H54 (cell line): ENCODE measurements at regions not wholly inside any gene's neighbourhood (a gene's known extent, or its start where the extent isn't known, plus 50 kb on each side); places are given as distances from the start of the nearest gene placed in this dataset.

Source experiments
- DNase-seq: peaks from one replicate; pipeline ENCODE4 v3.0.0; 2011; ENCODE audit warnings: low spot score, mixed read lengths; ENCODE audit not compliant: insufficient read length
- FAIRE-seq: peaks from 3 replicates; lab custom pipeline; 2011; peaks lifted over from hg19 to GRCh38; lab: Jason Lieb, UNC
- POLR2A ChIP-seq: IDR thresholded peaks from 2 replicates; pipeline ENCODE4 v1.6.1; 2011; ENCODE audit warnings: low read depth, mild to moderate bottlenecking, low read length

DNA sequence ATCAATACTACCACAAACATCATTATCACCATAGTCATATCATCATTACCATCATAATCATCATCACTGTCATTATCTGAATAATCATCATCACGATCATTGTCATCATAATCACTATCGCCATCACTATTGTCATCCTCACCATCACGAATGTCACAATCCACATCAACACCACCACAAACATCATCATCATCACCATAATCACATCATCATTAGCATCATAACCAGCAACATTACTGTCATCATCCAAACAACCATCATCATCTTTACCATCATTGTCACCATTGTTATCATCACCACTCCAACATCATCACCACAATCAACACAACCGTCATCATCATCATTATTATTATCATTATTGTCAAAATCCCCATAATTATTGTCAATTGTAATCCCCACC is 61.2 kb downstream of the MBD3L1 start:
- no peak for TF ChIP-seq POLR2A
- FAIRE-seq = no peak
- DNase-seq = no peak

DNA sequence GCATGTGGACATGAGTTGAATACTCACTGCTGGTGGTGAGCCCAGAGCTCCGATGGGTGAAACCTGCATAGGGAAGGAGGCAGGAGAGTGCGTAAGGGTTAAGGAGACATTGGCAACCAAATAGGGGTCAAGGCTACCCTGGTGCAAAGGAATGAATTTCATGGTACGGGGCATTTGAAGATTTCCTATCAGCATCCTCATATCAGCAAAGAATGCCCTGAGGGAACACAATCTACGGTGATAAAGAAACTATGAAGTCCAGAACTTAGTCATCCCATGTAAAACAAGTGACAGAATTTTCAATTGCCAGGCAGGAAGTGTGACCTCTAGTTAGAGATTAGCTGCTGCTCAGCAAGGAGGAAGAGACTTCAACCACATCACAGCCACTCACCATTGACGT is 64.9 kb downstream of the MBD3L1 start:
- no peak for FAIRE-seq
- no peak for DNase-seq
- TF ChIP-seq POLR2A = no peak

DNA sequence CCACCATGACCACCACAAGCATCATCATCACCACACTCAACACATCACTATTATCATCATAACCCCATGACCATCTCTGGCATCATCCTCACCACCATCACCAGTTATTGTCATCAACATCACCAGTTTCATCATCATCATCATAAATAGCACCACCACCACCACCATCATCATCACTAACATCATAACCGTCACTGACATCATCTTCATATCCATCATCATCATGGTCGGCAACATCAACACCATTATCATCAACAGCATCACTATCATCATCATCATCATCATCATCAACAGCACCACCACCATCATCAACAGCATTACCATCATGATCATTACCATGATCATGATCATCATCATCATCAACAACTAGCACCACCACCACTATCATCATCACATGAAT is 67.2 kb downstream of the MBD3L1 start:
- FAIRE-seq (no peak), DNase-seq (no peak)
- TF ChIP-seq POLR2A = no peak

DNA sequence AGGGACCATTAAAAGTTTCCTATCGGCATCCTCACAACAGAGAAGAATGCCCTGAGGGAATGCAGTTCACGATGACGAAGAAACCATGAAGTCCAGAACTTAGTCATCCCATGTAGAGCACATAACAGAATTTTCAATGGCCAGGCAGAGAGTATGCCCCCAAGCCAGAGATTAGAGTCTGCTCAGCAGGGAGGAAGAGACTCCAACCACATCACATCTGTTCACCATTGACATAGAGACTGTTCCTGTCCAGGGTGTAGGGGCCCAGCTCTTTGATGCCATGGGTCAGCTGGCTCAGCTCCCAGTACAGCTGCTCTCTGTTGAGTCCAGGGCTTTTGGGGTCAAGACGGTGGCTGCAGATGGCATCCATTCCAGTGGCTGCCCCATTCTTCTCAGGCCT is 68.2 kb downstream of the MBD3L1 start:
- no peak for FAIRE-seq
- TF ChIP-seq POLR2A = no peak

DNA sequence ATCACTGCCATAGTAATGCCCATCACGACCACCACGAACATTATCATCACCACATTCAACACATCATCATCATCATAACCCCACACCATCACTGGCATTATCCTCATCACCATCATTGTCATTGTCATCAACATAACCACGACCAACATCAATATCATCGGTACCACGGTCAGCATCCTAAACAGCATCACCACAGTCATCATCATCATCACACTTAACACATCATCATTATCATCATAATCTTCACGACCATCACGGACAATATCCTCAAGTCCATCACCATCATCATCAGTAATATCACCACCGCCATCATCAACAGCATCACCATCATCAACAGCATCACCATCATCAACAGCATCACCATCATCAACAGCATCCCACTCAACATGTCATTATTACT is 70.3 kb downstream of the MBD3L1 start:
- FAIRE-seq = no peak

More for the DNA sequence above, 68.2 kb downstream of the MBD3L1 start:
- no peak for DNase-seq

DNA sequence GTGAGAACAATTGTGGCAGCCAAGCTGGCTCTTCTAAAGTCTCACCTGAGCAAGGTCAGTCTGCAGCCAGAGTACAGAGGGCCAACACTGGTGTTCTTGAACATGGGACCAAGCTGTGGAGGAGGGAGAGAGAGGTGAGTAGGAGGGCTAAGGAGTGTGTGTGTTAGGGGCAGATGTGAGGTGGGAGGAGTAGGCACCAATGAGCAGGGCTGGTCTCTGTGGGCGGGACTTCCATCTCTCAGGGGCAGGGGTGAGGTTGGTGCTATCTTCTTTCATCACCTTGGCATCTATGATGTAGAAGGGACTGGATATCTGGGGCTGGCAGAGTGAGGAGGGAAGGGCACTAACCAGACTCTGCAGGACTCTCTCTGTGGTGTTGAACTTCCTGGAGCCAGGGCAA is 72.4 kb downstream of the MBD3L1 start:
- TF ChIP-seq POLR2A = no peak
- FAIRE-seq = no peak

More for the DNA sequence above, 70.3 kb downstream of the MBD3L1 start:
- no peak for DNase-seq
- no peak for TF ChIP-seq POLR2A

DNA sequence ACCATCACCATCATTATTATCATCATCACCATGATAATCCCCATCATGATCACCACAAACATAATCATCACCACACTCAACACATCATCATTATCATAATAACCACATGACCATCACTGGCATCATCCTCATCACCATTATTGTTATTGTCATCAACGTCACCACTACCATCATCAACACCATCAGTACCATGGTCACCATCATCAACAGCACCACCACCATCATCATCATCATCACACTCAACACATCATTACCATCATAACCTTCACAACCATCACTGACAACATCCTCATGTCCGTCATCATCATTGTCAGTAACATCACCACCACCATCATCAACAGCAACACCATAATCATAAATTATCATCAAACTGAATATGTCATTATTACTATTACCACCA is 73.2 kb downstream of the MBD3L1 start:
- DNase-seq = no peak
- TF ChIP-seq POLR2A = no peak
- FAIRE-seq = no peak

More for the DNA sequence above, 72.4 kb downstream of the MBD3L1 start:
- DNase-seq = no peak

DNA sequence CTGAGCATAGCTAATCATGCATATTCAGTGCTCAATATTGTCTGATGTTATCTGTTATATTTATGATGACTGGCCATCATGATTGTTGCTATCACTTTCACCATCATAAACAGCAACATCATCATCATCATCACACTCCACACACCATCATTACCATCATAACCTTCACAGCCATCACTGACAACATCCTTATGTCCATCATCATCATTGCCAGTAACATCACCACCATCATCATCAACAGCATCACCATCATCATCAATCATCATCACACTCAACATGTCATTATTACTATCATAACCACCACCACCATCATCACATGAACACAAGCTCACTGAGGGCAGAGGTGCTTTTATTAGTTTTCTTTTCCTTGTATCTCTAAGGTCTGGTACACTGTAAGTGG is 75.9 kb downstream of the MBD3L1 start:
- no peak for TF ChIP-seq POLR2A
- DNase-seq = no peak
- no peak for FAIRE-seq

DNA sequence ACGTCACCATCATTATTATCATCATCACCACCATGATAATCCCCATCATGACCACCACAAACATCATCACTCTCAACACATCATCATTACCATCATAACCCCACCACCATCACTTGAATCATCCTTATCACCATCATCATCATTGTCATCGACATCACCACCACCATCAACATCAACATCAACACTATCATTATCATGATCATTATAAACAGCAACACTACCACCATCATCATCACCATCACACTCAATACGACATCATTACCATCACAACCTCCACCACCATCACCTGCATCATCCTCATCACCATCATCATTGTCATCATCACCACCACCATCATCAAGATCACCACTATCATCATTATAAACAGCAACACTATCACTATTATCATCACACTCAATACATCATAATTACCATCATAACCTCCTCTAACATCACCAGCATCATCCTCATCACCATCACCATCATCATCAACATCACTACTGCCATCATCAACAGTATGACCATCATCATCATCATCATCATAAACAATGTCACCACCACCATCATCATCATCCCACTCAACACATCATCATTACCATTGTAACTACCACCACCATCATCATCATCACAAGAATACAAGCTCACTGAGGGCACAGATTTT is 78.7 kb downstream of the MBD3L1 start:
- TF ChIP-seq POLR2A = no peak
- FAIRE-seq (no peak), DNase-seq (no peak)

DNA sequence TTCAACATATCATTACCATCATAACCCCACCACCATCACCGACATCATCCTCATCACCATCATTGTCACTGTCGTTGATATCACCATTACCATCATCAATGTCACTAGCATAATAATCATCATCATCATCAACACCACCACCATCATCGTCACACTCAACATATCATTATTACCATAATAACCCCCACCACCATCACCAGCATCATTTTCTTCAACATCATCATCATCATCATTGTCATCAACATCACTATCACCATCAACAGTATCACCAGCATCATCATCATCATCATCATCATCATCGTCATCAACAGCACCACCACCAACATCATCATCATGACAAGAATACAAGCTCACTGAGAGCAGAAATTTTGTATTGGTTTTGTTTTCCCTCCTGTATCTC is 83.8 kb downstream of the MBD3L1 start:
- DNase-seq = no peak
- FAIRE-seq = no peak
- no peak for TF ChIP-seq POLR2A

DNA sequence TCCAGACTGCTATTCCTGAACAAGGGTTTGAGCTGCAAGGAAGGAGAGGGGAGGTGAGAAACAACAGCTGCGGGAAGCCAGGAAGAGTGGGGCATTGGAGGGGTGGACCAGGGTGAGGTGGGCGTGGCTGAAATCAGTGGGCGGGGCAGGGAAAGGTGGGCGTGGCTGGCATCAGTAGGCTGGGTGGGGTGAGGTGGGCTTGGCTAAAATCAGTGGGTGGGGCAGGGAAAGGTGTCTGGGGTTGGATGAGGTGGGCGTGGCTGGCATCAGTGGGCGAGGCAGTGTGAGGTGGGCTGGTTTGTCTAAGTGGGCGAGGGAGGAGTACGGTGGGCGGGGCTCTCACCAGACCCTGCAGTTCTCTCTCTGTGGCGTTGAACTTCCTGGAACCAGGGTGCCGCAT is 87.6 kb downstream of the MUC16 start:
- FAIRE-seq (no peak), DNase-seq (no peak)
- TF ChIP-seq POLR2A = no peak

DNA sequence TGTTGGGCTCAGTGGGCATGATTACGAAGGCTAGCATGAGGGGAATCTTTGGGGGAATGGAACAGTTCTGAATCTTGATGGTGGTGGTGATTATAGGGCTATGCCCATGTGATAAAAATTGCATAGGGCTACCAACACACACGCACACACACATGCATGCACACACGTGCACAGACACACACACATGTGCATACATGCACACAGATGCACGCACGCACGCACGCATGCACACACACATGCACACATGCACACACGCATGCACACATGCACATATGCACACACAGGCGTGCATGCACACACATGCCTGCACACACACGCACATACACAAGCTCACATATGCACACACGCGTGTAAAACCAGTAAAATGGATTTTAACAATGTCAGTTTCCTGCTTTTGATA is 85.9 kb downstream of the MUC16 start:
- no peak for TF ChIP-seq POLR2A
- no peak for DNase-seq
- no peak for FAIRE-seq

DNA sequence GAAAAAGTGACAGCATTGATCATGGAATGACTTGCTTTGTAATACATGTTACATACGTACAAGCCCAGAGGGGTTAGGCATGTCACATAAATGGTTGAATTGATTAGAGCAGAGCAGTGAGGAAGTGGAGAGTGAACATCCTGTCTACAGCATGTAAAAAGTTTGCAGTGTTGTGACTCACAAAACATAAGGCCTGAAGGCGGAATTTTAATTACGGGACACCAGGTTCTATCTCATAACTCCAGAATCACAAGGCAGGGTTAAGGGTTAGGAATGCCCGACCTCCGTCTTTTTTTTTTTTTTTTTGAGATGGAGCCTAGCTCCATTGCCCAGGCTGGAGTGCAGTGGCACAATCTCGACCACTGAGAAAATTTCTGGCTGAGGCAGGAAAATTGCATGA is 83.9 kb downstream of the MUC16 start:
- no peak for TF ChIP-seq POLR2A
- no peak for DNase-seq
- no peak for FAIRE-seq

DNA sequence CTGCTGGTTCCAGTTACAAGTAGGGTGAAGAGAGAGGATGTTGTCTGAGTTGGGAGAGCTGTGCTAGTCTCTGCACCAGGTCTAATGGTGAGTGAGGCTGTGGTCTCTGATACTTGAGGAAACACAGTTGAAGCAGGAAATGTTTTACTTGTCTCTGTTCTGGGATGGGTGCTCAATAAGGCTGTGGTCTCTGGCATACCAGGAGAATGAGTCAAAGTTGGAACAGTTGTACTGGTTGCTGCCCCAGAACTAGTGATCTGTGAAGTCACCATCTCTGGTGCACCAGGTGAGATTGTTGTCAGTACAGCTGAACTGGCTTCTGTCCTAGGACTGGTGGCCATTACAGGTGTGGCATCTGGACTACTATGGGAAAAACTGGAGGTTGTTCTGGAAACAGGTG is 74.7 kb downstream of the MUC16 start:
- no peak for FAIRE-seq
- peak; percentile 23 for DNase-seq
- TF ChIP-seq POLR2A = no peak

DNA sequence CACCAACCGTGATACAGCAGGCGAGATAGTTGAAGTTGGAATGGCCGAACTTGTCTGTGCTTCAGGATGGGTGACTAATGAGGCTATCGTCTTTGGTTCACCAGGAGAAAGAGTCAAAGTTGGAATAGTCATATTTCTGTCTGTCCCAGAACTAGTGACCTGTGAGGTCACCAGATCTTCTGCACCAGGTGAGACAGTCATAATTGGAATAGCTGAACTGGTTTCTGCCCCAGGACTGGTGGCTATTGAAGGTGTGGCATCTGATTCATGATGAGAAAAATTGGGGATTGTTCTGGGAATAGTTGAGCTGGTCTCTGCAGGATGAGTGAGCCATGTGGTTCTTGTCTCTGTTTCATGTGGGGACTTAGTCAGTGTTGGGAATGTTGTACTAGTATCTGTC is 71.6 kb downstream of the MUC16 start:
- no peak for FAIRE-seq
- DNase-seq = no peak
- TF ChIP-seq POLR2A = no peak
